GM12892 (cell line): ENCODE measurements at regions not wholly inside any gene's neighbourhood (a gene's known extent, or its start where the extent isn't known, plus 50 kb on each side); places are given as distances from the start of the nearest gene placed in this dataset.

Source experiments
- POLR2A ChIP-seq: IDR thresholded peaks from 2 replicates; pipeline ENCODE4 v1.6.1; 2011; ENCODE audit warnings: low read depth, low read length, control low read depth
- POLR2AphosphoS5 ChIP-seq: IDR thresholded peaks from 2 replicates; pipeline ENCODE4 v1.6.1; 2011; ENCODE audit warnings: low read depth, low read length, control low read depth

DNA sequence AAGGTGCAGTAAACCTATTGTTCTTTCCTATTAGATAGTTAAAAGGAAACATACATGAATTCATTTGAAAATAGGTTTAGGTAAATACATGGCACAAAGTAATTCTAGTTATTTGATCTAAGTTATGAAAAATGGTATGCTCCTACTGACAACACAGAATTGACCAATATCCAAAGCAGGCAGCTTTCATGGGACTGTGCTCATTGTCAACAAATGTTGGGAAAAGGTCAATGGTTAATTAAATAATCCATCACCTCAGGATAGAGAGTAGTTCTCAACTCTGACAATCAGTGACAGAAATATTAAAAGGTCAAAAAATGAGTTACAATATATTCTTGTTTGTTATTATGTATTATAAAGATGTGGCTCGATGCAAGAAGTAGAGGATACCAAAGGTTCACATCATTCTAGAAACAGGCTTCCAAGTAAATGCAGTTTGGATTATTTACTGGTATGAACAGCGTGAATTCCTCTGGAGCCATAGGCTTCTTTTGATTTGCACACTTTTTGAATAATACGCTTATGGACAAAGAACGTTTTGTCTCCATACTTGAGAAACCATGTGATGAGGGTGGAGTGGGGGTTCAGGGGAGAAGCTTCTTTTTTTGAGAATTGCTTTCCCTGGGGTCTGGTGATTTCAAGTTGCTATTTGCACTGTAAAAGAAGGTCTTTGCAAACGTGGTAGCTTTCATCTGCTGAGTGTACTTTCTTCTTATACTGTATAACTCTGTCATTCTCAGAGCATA lies 422.0 kb upstream of the ZEB2 start:
- TF ChIP-seq POLR2A: no peak
- no peak for TF ChIP-seq POLR2AphosphoS5
